HEK293 (cell line): ENCODE measurements at regions not wholly inside any gene's neighbourhood (a gene's known extent, or its start where the extent isn't known, plus 50 kb on each side); places are given as distances from the start of the nearest gene placed in this dataset.

Source experiments
- ATF2 ChIP-seq: fragments of 450-650 bp; formaldehyde crosslinking; IDR thresholded peaks from 2 replicates; pipeline ENCODE4 v1.5.1; 2016; ENCODE audit warnings: missing biosample characterization, missing genetic modification characterization, low read depth
- CTCF ChIP-seq: fragments of 450-650 bp; formaldehyde crosslinking; IDR thresholded peaks from 2 replicates; pipeline ENCODE4 v1.5.1; 2016; ENCODE audit warnings: missing biosample characterization, missing genetic modification characterization
- YY2 ChIP-seq: fragments of 450-650 bp; formaldehyde crosslinking; IDR thresholded peaks from 2 replicates; pipeline ENCODE4 v1.5.1; 2016; ENCODE audit warnings: missing biosample characterization, missing genetic modification characterization
- ZBTB10 ChIP-seq: fragments of 450-650 bp; formaldehyde crosslinking; IDR thresholded peaks from 2 replicates; pipeline ENCODE4 v1.5.1; 2016; ENCODE audit warnings: missing biosample characterization, missing genetic modification characterization
- ZFP3 ChIP-seq: fragments of 450-650 bp; formaldehyde crosslinking; IDR thresholded peaks from 2 replicates; pipeline ENCODE4 v1.5.1; 2016; ENCODE audit warnings: low read depth, missing biosample characterization, missing genetic modification characterization
- ZNF138 ChIP-seq: fragments of 450-650 bp; formaldehyde crosslinking; IDR thresholded peaks from 2 replicates; pipeline ENCODE4 v1.5.1; 2016; ENCODE audit warnings: missing biosample characterization, missing genetic modification characterization, borderline replicate concordance
- ZNF239 ChIP-seq: fragments of 450-650 bp; formaldehyde crosslinking; IDR thresholded peaks from 2 replicates; pipeline ENCODE4 v1.5.1; 2016; ENCODE audit warnings: missing biosample characterization, missing genetic modification characterization
- ZNF274 ChIP-seq, 2 experiments: fragments of 200-500 bp in 1 of 2; fragments of 450-650 bp in 1 of 2; sonication (Bioruptor generic) in 1 of 2; formaldehyde crosslinking in 1 of 2; IDR thresholded peaks; 2 replicates each; pipeline versions ENCODE4 v1.5.1 to v1.6.1; 2014 to 2016; ENCODE audit warnings: borderline replicate concordance in 1 of 2, inconsistent platforms in 1 of 2, low read length in 1 of 2, missing biosample characterization in 1 of 2, missing genetic modification characterization in 1 of 2
- ZNF398 ChIP-seq: fragments of 450-650 bp; formaldehyde crosslinking; IDR thresholded peaks from 2 replicates; pipeline ENCODE4 v1.5.1; 2017; ENCODE audit warnings: missing biosample characterization, missing genetic modification characterization
- ZNF416 ChIP-seq: fragments of 450-650 bp; formaldehyde crosslinking; IDR thresholded peaks from 2 replicates; pipeline ENCODE4 v1.5.1; 2016; ENCODE audit warnings: missing biosample characterization, missing genetic modification characterization

- TF ChIP-seq CTCF, result no peak
- no peak for TF ChIP-seq ZNF274 (IDR thresholded peaks at IDR 0.05; ENCODE audit: low read length)
- TF ChIP-seq ZNF274 (tag by site-specific recombination; IDR thresholded peaks at IDR 0.05; ENCODE audit: borderline replicate concordance), result no peak
- TF ChIP-seq ZNF416 (tag by site-specific recombination), result no peak
- TF ChIP-seq ATF2 (tag by site-specific recombination), result no peak
- TF ChIP-seq ZNF239, result no peak
- TF ChIP-seq YY2, result no peak
- no peak for TF ChIP-seq ZFP3 (tag by site-specific recombination)
- TF ChIP-seq ZNF138, result no peak
- TF ChIP-seq ZBTB10, result no peak
- TF ChIP-seq ZNF398, result no peak
Observed at GRCh38 chr5:171684169-171684568, 101.4 kb upstream of the SMIM23 start.
